HG03457 (cell line): ENCODE measurements at regions not wholly inside any gene's neighbourhood (a gene's known extent, or its start where the extent isn't known, plus 50 kb on each side); places are given as distances from the start of the nearest gene placed in this dataset.

Experiments
- ATAC-seq: cut with Tn5 transposase; IDR thresholded peaks from one replicate; pipeline ENCODE4 v1.9.1; 2021; ENCODE audit warnings: moderate number of reproducible peaks; ENCODE audit not compliant: unreplicated experiment

- no peak for ATAC-seq
These were observed 130.6 kb downstream of the ERMARD start for GRCh38 chr6:169881976-169882375.

GRCh38 chr6:169881398-169881797 is 130.0 kb downstream of the ERMARD start:
- ATAC-seq = no peak

DNA sequence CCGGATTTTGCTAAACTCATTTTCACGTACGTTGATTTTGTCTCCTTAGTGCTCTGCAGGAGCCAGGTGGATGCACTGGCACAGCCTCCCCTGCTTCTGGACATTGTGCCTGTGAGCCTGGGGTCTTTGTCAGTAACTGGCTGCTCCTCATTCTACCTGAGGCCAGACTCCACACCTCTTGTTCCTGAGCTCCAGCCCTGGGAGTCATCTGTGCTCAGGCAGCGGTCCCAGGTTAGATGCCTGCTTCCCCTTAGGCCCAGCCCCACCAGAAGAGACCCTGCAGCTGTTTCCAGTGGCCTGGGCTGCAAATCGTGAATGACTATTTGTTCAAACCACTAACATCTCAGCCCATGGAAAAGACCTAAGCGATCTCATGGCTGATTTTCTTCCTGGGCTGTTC is 129.1 kb downstream of the ERMARD start:
- ATAC-seq = no peak

GRCh38 chr6:169869301-169869700 is 117.9 kb downstream of the ERMARD start:
- no peak for ATAC-seq

GRCh38 chr6:169868458-169868857 is 117.0 kb downstream of the ERMARD start:
- ATAC-seq = no peak

- ATAC-seq = no peak
These were observed 116.3 kb downstream of the ERMARD start for GRCh38 chr6:169867751-169868191.

DNA sequence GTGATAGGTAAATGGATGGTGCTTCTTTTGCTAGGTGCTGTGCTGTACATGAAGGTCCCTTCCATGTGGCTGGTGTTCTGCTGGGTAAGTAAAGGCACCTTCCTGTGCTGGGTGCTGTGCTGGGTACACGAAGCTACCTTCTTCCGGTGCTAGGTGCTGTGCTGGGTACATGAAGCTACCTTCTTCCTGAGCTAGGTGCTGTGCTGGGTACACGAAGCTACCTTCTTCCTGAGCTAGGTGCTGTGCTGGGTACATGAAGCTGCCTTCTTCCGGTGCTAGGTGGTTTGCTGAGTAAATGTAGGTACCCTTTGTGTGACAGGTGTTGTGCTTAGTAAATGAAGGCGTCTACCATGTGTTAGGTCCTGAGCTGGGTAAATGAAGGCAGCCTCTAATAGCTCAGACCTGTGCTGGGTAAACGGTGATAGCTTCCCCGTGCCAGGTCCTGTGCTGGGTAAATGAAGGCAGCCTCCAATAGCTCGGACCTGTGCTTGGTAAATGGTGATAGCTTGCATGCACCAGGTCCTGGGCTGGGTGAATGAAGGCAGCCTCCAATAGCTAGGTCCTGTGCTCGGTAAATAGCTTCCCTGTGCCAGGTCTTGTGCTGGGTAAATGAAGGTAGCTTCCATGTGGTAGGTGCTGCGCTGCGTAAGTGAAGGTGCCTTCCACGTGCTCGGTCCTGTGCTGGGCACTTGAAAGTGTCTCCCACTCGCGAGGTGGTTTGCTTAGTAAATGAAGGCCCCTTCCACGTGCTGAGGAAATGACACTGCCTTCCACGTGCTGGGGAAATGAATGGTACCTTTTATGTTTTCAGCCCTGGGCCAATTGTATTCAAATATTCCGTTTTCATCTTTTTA is 115.5 kb downstream of the ERMARD start:
- no peak for ATAC-seq

DNA sequence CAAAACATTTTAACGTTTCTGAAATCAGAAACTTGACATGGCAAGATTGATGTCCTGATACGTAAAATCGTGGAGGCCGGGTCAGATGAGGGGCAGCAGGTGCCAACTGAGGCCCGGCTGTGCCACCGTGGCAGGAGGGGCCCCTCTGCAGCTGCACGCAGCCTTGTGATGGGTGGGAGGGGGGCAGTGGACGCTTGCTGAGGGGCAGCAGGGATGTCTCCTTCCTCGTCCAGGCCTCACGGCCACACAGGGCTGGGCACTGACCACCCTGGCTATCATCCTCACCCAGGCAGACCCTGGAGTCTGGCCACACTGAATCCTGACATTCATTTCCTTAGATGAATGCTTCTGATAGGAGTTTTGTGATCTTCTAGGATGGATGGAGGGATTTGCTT is 114.7 kb downstream of the ERMARD start:
- no peak for ATAC-seq

- no peak for ATAC-seq
These were observed 114.1 kb downstream of the ERMARD start for GRCh38 chr6:169865346-169866139.

GRCh38 chr6:169864148-169865020 is 113.0 kb downstream of the ERMARD start:
- ATAC-seq = no peak

DNA sequence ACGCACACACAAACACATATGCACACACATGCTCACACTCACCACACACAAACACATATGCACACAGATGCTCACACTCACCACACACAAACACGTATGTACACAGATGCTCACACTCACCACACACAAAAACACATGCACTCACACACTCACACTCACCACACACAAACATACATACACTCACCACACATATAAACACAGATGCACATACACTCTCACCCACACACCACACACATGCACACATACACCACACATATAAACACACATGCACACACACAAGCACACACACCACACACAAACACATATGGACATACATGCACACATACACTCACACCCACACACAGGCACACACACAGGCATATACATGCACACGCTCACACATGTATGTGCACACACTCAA is 112.3 kb downstream of the ERMARD start:
- no peak for ATAC-seq

- ATAC-seq = no peak
These were observed 111.6 kb downstream of the ERMARD start for GRCh38 chr6:169862892-169863525.

DNA sequence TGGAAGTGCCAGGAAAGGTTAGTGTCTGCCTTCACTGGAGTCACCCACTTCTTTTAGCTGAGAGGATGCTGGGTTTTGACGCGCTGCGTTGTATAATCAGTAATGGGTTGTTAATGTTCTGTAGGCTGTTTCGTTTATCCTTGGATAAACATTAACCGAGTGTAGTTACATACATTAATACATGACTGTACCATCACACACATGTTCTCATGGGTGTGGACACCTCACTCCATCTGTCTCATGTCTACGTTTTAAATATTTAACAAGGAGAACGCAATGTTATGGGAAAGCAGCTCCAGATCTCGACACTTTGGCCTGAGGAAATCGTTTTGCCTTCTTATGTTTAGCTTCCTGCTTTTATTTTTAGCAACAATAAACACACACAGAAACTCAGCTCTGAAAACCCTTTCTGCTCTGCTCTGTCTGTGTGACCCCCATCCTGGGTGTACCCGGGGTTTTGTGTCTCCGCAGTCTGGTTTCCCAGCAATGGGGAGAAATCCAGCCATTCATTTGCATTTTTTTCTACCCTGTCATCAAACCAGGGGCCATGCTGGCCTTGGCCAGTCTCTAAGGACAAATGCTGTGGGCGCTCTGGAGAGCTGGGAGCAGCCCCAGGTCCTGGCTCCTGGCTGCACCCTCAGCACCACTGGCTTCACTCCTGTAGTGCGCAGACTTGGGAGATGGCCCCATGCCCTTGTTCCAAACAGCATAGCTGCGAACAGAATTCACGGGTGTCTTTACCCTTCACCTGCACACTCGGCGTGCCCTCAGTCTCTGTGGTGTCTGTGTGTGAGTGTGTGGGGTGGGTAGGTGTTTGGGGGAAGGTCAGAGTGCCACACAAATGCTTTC is 110.8 kb downstream of the ERMARD start:
- no peak for ATAC-seq

GRCh38 chr6:169861431-169862042 is 110.1 kb downstream of the ERMARD start:
- ATAC-seq = no peak

- no peak for ATAC-seq
These were observed 108.7 kb downstream of the ERMARD start for GRCh38 chr6:169859978-169860703.

DNA sequence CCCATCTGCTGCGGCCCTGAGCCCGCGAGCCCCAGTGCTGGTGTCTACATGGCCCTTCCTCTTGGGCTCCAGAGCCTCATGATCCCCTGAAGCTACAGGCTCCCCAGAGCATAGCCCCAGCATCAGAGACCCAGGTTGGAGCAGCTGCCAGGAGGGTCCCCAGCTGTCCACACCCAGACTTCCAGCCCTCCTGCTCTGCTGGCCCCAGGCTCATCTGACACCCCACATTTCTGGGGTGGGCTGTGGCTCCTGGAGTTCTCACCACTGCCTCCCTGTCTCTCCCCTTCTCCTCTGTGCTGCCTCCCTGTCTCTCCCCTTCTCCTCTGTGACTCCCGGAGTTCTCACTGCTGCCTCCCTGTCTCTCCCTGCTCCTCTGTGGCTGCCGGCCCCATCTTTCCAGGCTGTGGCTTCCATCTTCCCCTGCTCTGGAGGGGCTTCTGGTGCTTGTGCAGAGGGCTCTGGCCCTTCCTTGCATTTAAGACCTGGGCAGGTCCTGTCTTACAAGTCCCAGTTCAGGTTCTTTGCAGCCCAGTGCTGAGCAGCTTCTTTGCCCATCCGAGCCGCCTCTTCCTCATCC is 108.1 kb downstream of the ERMARD start:
- no peak for ATAC-seq

GRCh38 chr6:169858935-169859351 is 107.5 kb downstream of the ERMARD start:
- no peak for ATAC-seq

- ATAC-seq = no peak
These were observed 107.0 kb downstream of the ERMARD start for GRCh38 chr6:169858293-169858934.
